GM21367 (cell line): ENCODE measurements at regions not wholly inside any gene's neighbourhood (a gene's known extent, or its start where the extent isn't known, plus 50 kb on each side); places are given as distances from the start of the nearest gene placed in this dataset.
"Not testable (repeated sequence)": the region's sequence is repeated elsewhere in the genome, so short reads cannot be mapped to it uniquely, and the experiment has no call there.

Experiments used
- ATAC-seq: cut with Tn5 transposase; IDR thresholded peaks from one replicate; pipeline ENCODE4 v1.9.1; 2021; ENCODE audit not compliant: unreplicated experiment

GRCh38 chr3:176651622-176652021 is 545.7 kb downstream of the TBL1XR1 start:
- ATAC-seq = no peak

GRCh38 chr3:176650478-176650877 is 546.8 kb downstream of the TBL1XR1 start:
- ATAC-seq = no peak

GRCh38 chr3:176647987-176648386 is 549.3 kb downstream of the TBL1XR1 start:
- no peak for ATAC-seq

- no peak for ATAC-seq
Observed at GRCh38 chr3:176633511-176633910, 563.8 kb downstream of the TBL1XR1 start.

DNA sequence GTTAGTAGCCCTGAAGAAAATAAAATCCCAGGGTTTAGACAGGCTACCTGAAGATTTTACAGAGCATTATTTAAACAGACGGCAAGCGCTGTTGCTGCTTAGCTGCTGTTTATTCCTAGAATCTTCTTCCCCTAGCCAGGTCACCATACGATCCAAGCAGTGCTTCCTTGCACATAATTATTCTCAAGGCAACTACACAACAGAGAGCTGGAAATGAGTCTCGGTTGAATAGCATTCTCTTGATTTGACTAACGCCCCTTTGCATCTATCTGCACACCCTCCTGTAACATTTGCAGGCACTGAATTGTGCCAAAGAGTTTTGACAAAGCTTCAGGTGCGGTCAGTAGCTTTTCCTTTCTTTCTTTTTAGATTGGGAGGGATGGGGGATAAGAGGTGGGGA is 564.4 kb downstream of the TBL1XR1 start:
- ATAC-seq = no peak

DNA sequence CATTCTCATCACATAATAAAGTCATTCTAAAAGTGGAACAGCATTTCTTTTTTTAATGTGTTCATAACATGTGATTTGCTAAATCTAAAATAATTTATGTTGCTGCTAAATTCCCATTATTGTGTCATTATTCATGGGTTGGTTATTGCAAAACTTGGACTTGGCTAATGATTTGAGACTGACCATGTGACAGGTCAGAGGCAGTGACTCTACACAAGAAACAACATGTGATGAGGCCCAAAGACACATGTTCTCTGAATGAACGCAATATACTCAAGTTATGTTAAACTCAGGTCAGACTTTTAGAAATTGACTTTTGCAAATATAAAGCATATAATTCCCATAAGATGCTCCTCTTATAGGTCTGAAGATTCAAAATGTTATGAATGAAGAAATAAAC is 566.1 kb downstream of the TBL1XR1 start:
- ATAC-seq = no peak

DNA sequence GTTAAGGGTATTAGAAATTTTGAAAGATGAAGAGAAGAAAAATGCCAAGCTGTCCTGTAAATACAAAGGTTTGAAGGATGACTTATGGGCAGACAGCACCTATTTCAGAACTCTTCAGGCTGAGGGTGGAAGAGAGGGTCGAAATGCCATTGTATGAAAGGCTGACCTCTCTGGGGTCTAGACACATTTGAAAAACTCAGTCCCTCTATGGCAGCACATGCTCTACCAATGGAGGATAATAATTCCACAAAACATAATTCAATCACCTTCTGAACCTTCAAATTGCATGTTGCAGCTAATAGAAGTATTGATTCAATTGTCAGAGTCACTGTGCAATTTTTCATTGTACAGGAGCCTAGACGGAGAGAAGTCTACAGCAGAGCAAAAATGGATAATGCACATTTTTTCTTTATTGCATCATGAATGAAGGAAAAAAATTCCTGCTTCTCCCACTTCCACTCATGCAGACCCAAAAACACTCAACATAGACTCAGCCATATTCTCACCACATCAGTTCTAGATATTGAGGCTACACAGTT is 569.1 kb downstream of the TBL1XR1 start:
- no peak for ATAC-seq

DNA sequence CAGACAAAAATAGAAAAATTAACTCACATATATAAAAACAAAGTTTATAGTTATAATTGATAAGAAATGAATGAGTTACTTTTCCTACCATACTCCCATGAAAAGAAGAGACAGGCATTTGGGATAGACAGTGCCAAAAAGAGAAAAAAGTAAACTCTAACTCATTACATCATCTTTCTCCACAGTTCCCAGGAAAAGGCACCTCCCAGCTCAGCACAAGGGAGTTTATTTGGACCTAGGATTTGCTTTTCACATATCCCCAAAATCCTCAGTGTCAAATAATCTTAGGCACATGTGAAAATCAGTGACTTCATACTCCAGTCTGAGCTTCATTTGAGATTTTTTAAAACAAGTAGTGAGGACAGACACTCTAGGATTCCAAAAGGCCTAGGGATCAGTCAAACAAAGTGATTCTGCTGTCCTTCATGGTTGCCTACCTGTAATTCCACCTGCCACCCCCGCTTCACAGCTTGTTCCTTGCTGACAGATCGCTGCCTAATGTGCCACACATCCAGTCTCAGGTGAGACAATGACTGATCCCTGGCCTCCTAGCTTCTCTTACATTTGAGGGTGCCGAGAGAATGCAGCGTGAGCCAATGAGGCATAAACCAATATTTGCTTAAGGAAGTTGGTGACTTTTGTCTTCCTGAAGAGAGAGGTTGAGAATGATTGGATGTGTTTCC is 573.7 kb downstream of the TBL1XR1 start:
- no peak for ATAC-seq

DNA sequence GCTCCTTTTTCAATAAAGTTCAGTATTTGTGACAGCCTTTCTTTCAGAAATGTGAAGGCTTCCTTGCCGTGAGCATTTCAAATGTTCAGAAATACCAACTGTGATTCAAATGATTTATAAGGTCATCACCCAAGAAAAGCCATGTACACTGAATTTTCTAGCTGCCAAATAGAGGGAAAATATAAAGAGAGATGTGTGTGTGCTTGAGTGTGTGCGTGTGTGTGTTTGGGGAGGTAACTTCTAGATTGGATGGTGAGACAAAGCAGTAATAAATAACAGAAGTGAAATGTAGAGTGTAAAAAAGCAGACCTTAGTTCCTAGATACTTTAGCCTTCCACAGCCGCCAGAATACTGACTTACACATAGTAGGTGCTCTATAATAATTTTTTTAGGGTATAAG is 577.4 kb downstream of the TBL1XR1 start:
- ATAC-seq = no peak

DNA sequence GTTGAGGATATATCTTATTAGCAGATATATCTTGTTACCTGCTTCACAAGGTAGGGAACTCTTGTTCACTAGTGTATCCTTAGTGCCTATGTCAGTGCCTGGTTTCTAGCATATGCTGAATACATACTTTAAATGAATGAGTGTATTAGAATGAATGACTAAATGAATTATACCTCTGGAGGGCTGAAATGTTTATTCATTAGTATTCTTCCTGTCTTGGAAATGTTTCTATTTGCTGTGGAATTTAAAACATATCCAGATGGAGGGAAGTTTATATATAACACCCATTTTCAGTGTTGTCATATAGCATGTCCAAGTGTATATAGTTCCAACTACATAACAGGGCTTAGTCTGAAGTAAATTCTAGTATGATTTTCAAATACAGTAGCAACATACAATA is 581.5 kb downstream of the TBL1XR1 start:
- no peak for ATAC-seq

DNA sequence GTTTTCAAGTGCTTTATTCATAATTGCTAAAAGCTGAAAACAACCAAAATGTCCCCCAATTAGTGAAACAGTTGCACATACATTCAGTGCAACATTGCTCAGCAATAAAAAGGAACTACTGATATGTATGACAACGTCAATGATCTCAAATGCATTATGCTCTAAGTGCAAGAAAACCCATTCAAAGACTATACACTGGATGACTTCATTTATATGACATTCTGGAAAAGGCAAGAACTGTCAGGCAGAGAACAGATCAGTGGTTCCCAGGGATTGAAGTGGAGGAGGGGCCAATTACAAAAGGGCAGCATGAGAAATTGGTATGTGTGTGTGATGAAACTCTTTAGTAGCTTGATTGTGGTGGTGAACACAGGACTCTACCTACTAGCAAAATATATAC is 585.6 kb downstream of the TBL1XR1 start:
- no peak for ATAC-seq

DNA sequence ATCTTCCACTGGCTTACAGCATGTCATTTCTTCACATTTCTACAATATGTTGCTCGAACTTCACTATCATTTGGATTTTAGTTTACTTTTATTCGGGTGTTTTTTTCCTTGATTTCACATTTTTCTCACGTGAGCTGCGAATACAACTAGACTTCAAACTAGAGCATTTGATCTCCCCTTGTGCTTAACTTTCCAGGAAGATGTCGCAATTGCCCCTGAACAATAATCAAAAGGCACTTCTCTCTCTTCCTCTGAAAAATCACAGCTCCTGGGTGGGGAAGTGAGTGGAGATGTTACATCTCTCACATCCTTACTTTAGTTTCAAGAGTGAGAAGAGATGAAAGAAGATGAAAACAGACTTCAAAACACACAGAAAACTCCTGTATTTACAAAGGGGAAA is 587.9 kb downstream of the TBL1XR1 start:
- ATAC-seq = no peak

DNA sequence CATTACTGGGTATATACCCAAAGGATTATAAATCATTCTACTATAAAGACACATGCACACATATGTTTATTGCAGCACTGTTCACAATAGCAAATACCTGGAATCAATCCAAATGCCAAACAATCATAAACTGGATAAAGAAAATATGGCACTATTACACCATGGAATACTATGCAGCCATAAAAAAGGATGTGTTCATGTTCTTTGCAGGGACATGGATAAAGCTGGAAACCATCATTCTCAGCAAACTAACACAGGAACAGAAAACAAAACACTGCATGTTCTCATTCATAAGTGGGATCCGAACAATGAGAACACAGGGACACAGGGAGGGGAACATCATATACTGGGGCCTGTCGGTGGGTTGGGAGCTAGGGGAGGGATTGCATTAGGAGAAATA is 591.7 kb downstream of the TBL1XR1 start:
- not testable (repeated sequence) for ATAC-seq

DNA sequence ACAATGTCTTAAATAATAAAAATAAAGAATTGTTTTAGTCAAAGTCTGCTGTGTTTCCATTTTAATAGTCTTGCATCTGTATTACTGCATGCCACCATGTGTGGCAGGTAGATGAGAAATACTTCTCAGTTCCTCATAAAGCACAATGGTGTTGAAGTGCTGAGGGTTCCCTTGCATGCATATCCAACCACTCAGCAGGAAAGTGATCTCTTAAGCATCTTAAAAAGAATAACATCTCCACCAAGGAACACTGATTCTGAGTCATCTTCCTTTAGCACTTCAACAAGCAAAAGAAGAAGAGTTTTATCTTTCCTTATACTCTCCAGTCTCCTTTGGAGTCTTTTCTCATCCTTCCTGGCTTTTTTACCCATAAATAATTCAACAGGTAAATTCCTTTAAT is 602.0 kb downstream of the TBL1XR1 start:
- ATAC-seq = no peak

DNA sequence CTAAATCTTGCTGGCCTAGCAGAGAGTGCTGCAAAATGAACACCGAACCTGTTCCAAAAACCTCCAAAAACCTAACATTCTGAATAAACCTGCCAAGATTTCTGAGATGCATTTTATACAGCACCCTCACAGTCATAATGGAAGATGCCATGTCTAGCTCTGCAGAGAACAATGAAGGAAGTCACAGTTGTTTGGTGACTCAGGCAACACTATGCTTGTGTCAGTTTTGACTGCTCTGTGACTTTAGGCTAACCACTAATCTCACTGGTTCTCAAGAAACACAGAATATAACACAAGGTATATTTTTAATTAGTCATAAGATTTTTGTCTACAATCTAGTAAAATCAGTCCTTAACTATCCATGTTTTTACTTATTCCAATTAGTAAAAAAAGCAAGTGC is 606.6 kb downstream of the TBL1XR1 start:
- ATAC-seq = no peak

- no peak for ATAC-seq
Observed at GRCh38 chr3:176587089-176587488, 610.2 kb downstream of the TBL1XR1 start.

DNA sequence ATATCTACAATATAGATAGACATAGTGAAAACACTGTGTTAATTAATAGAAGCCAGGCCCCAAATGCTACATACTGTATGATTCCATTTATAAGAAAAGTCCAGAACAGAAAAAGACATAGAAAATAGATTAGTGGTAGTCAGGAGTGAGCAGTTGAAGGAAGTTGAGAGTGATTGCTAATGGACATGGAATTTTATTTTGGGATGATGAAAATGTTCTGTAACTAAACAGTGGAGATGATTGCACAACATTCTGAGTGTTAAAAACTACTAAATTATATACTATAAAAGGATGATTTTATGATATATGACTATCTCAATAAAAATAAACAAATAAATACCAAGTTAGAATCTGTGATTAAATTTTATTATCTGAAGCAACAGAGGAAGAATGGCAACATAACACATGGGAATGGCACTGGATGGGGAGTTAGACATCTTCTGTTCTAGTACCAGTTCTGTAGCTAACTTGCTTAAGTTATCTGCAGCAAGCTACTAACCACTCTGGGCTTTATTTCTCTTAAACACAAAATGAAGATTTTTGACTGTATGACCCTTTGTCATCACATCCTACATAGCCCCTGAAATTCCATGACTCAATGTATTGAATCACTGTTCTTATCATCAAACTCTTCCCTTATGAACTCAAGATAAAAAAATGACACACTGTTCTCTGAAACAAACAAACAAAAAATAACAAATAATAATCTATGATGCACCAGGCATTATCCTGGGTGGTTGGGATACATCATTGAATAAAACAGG is 612.7 kb downstream of the TBL1XR1 start:
- no peak for ATAC-seq

DNA sequence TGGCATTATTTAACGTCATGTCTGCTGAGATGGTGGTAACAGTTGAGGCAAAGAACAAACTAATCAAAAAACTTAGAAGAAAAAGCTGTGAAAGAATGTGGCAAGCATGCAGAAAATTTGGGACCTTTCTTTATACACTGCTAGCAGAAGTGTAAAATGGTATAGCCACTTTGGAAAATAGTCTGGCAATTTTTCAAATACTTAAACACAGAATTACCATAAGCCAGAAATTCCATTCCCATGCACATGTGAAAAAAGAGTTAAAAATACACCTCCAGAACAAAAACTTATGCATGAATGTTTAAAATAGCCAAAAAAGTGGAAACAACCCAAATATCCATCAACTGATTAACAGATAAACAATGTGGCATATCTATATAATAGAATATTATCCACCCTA is 613.3 kb downstream of the TBL1XR1 start:
- no peak for ATAC-seq

GRCh38 chr3:176581589-176581988 is 615.7 kb downstream of the TBL1XR1 start:
- ATAC-seq = no peak

- ATAC-seq = no peak
Observed at GRCh38 chr3:176579711-176580185, 617.5 kb downstream of the TBL1XR1 start.

DNA sequence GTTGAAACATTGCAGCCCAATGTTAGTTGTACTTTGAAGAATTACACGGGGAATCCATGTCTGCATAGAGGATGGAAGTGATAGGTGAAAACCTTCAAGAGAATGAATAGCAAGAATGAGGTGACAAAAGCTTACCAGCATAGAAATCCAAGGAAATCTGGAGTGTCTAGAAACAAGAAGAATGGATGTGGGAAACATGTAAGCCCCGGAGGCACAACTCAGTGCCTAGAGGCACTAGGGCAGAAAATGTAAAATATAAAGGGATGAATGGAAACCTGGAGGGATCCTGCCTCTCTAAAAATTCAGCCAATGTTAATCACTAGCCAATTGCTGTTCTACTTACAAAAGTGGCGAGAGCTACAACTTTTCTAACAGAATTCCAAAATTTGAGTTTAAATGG is 619.0 kb downstream of the TBL1XR1 start:
- ATAC-seq = no peak

DNA sequence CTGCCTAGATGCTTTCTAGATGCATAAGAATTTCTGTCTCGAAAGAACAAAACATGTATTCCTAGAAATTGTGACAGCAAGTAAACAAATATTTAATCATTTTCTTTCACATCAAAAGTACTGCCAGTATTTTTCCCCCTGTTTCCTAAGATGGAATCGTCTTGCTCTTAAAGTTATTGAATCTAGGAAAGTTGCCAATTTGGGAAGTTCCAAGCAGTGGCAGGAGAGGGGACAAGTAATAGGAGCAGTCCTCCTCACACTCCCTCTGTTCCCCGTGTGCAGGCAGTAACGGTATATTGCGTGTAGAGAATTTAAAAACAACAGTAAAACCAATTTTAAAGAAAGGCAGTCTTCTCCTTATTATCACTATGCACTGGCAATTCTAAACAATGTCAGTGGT is 619.8 kb downstream of the TBL1XR1 start:
- ATAC-seq = no peak
